Trophoblast cell (in vitro differentiated cells and primary cell): ENCODE measurements at regions not wholly inside any gene's neighbourhood (a gene's known extent, or its start where the extent isn't known, plus 50 kb on each side); places are given as distances from the start of the nearest gene placed in this dataset.

Experiments used
- DNase-seq, 2 donors: peaks; one replicate each; pipeline ENCODE4 v3.0.0-alpha.2; 2016
- H2AFZ ChIP-seq: 2 replicates; pipeline ENCODE4 v1.6.1; 2013; ENCODE audit warnings: low read length, moderate library complexity, mild to moderate bottlenecking; ENCODE audit not compliant: insufficient read depth, poor library complexity
- H2AK5ac ChIP-seq: 2 replicates; pipeline ENCODE4 v1.6.1; 2013; ENCODE audit warnings: mild to moderate bottlenecking, low read length
- H2BK120ac ChIP-seq: 2 replicates; pipeline ENCODE4 v1.6.1; 2013; ENCODE audit warnings: low read length, mild to moderate bottlenecking, moderate library complexity; ENCODE audit not compliant: insufficient read depth, poor library complexity
- H2BK12ac ChIP-seq: 2 replicates; pipeline ENCODE4 v1.6.1; 2013; ENCODE audit warnings: mild to moderate bottlenecking, low read length, moderate library complexity
- H2BK5ac ChIP-seq: 2 replicates; pipeline ENCODE4 v1.6.1; 2013; ENCODE audit warnings: low read length, low read depth, moderate library complexity, mild to moderate bottlenecking; ENCODE audit not compliant: poor library complexity
- H3K14ac ChIP-seq: 2 replicates; pipeline ENCODE4 v1.6.1; 2013; ENCODE audit warnings: mild to moderate bottlenecking, low read length
- H3K18ac ChIP-seq: 2 replicates; pipeline ENCODE4 v1.6.1; 2013; ENCODE audit warnings: mild to moderate bottlenecking, low read length
- H3K23ac ChIP-seq: 2 replicates; pipeline ENCODE4 v1.6.1; 2013; ENCODE audit warnings: low read length
- H3K27ac ChIP-seq: 2 replicates; pipeline ENCODE4 v1.5.1; 2013; ENCODE audit warnings: low read depth, mild to moderate bottlenecking, inconsistent platforms, low read length, moderate library complexity
- H3K27me3 ChIP-seq: 2 replicates; pipeline ENCODE4 v1.6.1; 2013; ENCODE audit warnings: inconsistent platforms, mild to moderate bottlenecking, low read length, moderate library complexity; ENCODE audit not compliant: insufficient read depth
- H3K36me3 ChIP-seq, 2 experiments: 1 replicate in 1 of 2; 2 replicates in 1 of 2; pipeline ENCODE4 v1.6.1; 2013; ENCODE audit warnings: low read length in 2 of 2, mild to moderate bottlenecking in 2 of 2, moderate library complexity in 1 of 2; ENCODE audit not compliant: insufficient read depth in 2 of 2, control insufficient read depth in 1 of 2
- H3K4ac ChIP-seq: 2 replicates; pipeline ENCODE4 v1.6.1; 2013; ENCODE audit warnings: low read depth, mild to moderate bottlenecking, low read length, moderate library complexity
- H3K4me1 ChIP-seq, 2 experiments: 1 replicate in 1 of 2; 2 replicates in 1 of 2; pipeline ENCODE4 v1.6.1; 2013; ENCODE audit warnings: low read length in 2 of 2, mild to moderate bottlenecking in 2 of 2, moderate library complexity in 1 of 2; ENCODE audit not compliant: insufficient read depth in 2 of 2, control insufficient read depth in 1 of 2
- H3K4me2 ChIP-seq: 2 replicates; pipeline ENCODE4 v1.6.1; 2013; ENCODE audit warnings: inconsistent platforms, mild to moderate bottlenecking, low read length, moderate library complexity
- H3K4me3 ChIP-seq: 2 replicates; pipeline ENCODE4 v1.5.1; 2013; ENCODE audit warnings: mild to moderate bottlenecking, low read depth, low read length, inconsistent platforms
- H3K79me1 ChIP-seq: one replicate; pipeline ENCODE4 v1.6.1; 2013; ENCODE audit warnings: low read length
- H3K79me2 ChIP-seq: 2 replicates; pipeline ENCODE4 v1.6.1; 2013; ENCODE audit warnings: low read length, mild to moderate bottlenecking; ENCODE audit not compliant: control insufficient read depth, insufficient read depth, poor library complexity
- H3K9ac ChIP-seq: 2 replicates; pipeline ENCODE4 v1.6.1; 2013; ENCODE audit warnings: mild to moderate bottlenecking, low read length
- H3K9me3 ChIP-seq: 2 replicates; pipeline ENCODE4 v1.6.1; 2013; ENCODE audit warnings: low read depth, mild to moderate bottlenecking, control low read depth, inconsistent platforms, low read length; ENCODE audit not compliant: insufficient read depth
- H4K12ac ChIP-seq: 2 replicates; pipeline ENCODE4 v1.6.1; 2013; ENCODE audit warnings: low read depth, mild to moderate bottlenecking, low read length, moderate library complexity
- H4K8ac ChIP-seq: 2 replicates; pipeline ENCODE4 v1.6.1; 2013; ENCODE audit warnings: low read depth, mild to moderate bottlenecking, low read length, moderate library complexity
- H4K91ac ChIP-seq: one replicate; pipeline ENCODE4 v1.6.1; 2013; ENCODE audit warnings: low read depth, mild to moderate bottlenecking, low read length, moderate library complexity
- WGBS: extraction: QIAGEN DNeasy Blood & Tissue Kit; methylation state at CpG from one replicate; pipeline ENCODE4 v1.1.7; 2013; ENCODE audit warnings: missing lambda C conversion rate; ENCODE audit not compliant: insufficient read length, insufficient coverage; ENCODE audit errors: extremely low coverage; 5-methylcytosine and 5-hydroxymethylcytosine counted together

- no peak overlapping the region for H3K27ac ChIP-seq
- H4K12ac ChIP-seq, result no peak overlapping the region
- H4K91ac ChIP-seq, result no peak overlapping the region
- no peak overlapping the region for H2AFZ ChIP-seq
- no peak overlapping the region for H2BK12ac ChIP-seq
- no peak overlapping the region for H3K4ac ChIP-seq
- no peak overlapping the region for H2AK5ac ChIP-seq
- no peak overlapping the region for H3K14ac ChIP-seq
- H2BK120ac ChIP-seq, result no peak overlapping the region
- no peaks in the 10 kb centered on the region for H3K9me3 ChIP-seq
- no peak overlapping the region for H3K9ac ChIP-seq
- H3K4me2 ChIP-seq, result no peak overlapping the region
- no peak overlapping the region for H4K8ac ChIP-seq
- H3K18ac ChIP-seq, result no peak overlapping the region
- H3K79me2 ChIP-seq, result no peaks in the 10 kb centered on the region
- no peaks in the 10 kb centered on the region for H3K27me3 ChIP-seq
- H3K79me1 ChIP-seq, result no peaks in the 10 kb centered on the region
- H3K4me1 ChIP-seq, result no peaks in the 10 kb centered on the region
- DNase-seq, result no peak
- H2BK5ac ChIP-seq, result no peak overlapping the region
- H3K36me3 ChIP-seq, result no peaks in the 10 kb centered on the region
- H3K23ac ChIP-seq, result no peak overlapping the region
- no CpG with 5 or more reads among the region's 5 CpGs for WGBS
- no peak overlapping the region for H3K4me3 ChIP-seq
Measured at GRCh38 chr9:1876891-1877496, 138.2 kb upstream of the SMARCA2 start.

GRCh38 chr9:1877951-1878350 lies 137.2 kb upstream of the SMARCA2 start:
- Histone ChIP-seq H2BK5ac (no peak overlapping the region), H4K12ac (no peak overlapping the region), H2BK12ac (no peak overlapping the region), H3K4me2 (no peak overlapping the region), H2AK5ac (no peak overlapping the region), H3K9me3 (no peaks in the 10 kb centered on the region), H3K4ac (no peak overlapping the region), H3K36me3 (no peaks in the 10 kb centered on the region), H3K23ac (no peak overlapping the region), H3K4me3 (no peak overlapping the region), H3K14ac (no peak overlapping the region), H4K8ac (no peak overlapping the region), H3K27me3 (no peaks in the 10 kb centered on the region), H3K79me1 (no peaks in the 10 kb centered on the region), H3K27ac (no peak overlapping the region), H2AFZ (no peak overlapping the region), H3K79me2 (no peaks in the 10 kb centered on the region), H3K4me1 (no peaks in the 10 kb centered on the region), H2BK120ac (no peak overlapping the region), H3K9ac (no peak overlapping the region), H4K91ac (no peak overlapping the region), H3K18ac (no peak overlapping the region)
- peak; percentile 70 to 92 for DNase-seq
- no CpG with 5 or more reads among the region's 4 CpGs for WGBS

- no peaks in the 10 kb centered on the region for H3K9me3 ChIP-seq
- no peak overlapping the region for H3K9ac ChIP-seq
- H2AFZ ChIP-seq, result no peak overlapping the region
- H4K12ac ChIP-seq, result no peak overlapping the region
- H4K8ac ChIP-seq, result no peak overlapping the region
- WGBS, result no CpG with 5 or more reads among the region's 3 CpGs
- no peaks in the 10 kb centered on the region for H3K4me1 ChIP-seq
- H3K27ac ChIP-seq, result no peak overlapping the region
- H2AK5ac ChIP-seq, result no peak overlapping the region
- H3K4ac ChIP-seq, result no peak overlapping the region
- H2BK12ac ChIP-seq, result no peak overlapping the region
- DNase-seq, result no peak
- no peak overlapping the region for H4K91ac ChIP-seq
- no peaks in the 10 kb centered on the region for H3K79me1 ChIP-seq
- no peak overlapping the region for H2BK120ac ChIP-seq
- H3K79me2 ChIP-seq, result no peaks in the 10 kb centered on the region
- H3K36me3 ChIP-seq, result no peaks in the 10 kb centered on the region
- no peak overlapping the region for H3K18ac ChIP-seq
- no peak overlapping the region for H2BK5ac ChIP-seq
- no peak overlapping the region for H3K14ac ChIP-seq
- no peak overlapping the region for H3K4me3 ChIP-seq
- H3K23ac ChIP-seq, result no peak overlapping the region
- H3K4me2 ChIP-seq, result no peak overlapping the region
- no peaks in the 10 kb centered on the region for H3K27me3 ChIP-seq
Measured at GRCh38 chr9:1878811-1879210, 136.3 kb upstream of the SMARCA2 start.

- no peaks in the 10 kb centered on the region for H3K79me2 ChIP-seq
- no peak overlapping the region for H3K4me3 ChIP-seq
- H2BK120ac ChIP-seq, result no peak overlapping the region
- H2AK5ac ChIP-seq, result no peak overlapping the region
- no peaks in the 10 kb centered on the region for H3K4me1 ChIP-seq
- peak; percentile 82 to 97 for DNase-seq
- H3K27me3 ChIP-seq, result no peaks in the 10 kb centered on the region
- no peak overlapping the region for H3K9ac ChIP-seq
- no peaks in the 10 kb centered on the region for H3K36me3 ChIP-seq
- H3K23ac ChIP-seq, result no peak overlapping the region
- H3K4ac ChIP-seq, result no peak overlapping the region
- H4K12ac ChIP-seq, result no peak overlapping the region
- H2BK12ac ChIP-seq, result no peak overlapping the region
- no peak overlapping the region for H4K91ac ChIP-seq
- H3K14ac ChIP-seq, result no peak overlapping the region
- H3K9me3 ChIP-seq, result no peaks in the 10 kb centered on the region
- H3K27ac ChIP-seq, result no peak overlapping the region
- H3K4me2 ChIP-seq, result no peak overlapping the region
- H3K18ac ChIP-seq, result no peak overlapping the region
- no peaks in the 10 kb centered on the region for H3K79me1 ChIP-seq
- WGBS, result no CpG with 5 or more reads among the region's 4 CpGs
- no peak overlapping the region for H4K8ac ChIP-seq
- H2AFZ ChIP-seq, result no peak overlapping the region
- no peak overlapping the region for H2BK5ac ChIP-seq
Measured at GRCh38 chr9:1879501-1879900, 135.6 kb upstream of the SMARCA2 start.
